NB4 (cell line): ENCODE measurements at regions not wholly inside any gene's neighbourhood (a gene's known extent, or its start where the extent isn't known, plus 50 kb on each side); places are given as distances from the start of the nearest gene placed in this dataset.

Source experiments
- DNase-seq: peaks from one replicate; pipeline ENCODE4 v3.0.0; 2010; ENCODE audit warnings: low read depth
- H3K4me3 ChIP-seq: one replicate; pipeline ENCODE4 v1.5.1; 2011; ENCODE audit warnings: mild to moderate bottlenecking, low read depth, low read length, moderate library complexity
- CTCF ChIP-seq: IDR thresholded peaks from one replicate; pipeline ENCODE4 v1.5.1; 2012; ENCODE audit warnings: low read depth, low read length
- MAX ChIP-seq: IDR thresholded peaks from 2 replicates; pipeline ENCODE4 v1.6.1; 2011; ENCODE audit warnings: low read depth, low read length
- MYC ChIP-seq: IDR thresholded peaks from 2 replicates; pipeline ENCODE4 v1.6.1; 2011; ENCODE audit warnings: low read depth, low read length
- POLR2A ChIP-seq: IDR thresholded peaks from 2 replicates; pipeline ENCODE4 v1.6.1; 2011; ENCODE audit warnings: mild to moderate bottlenecking; ENCODE audit not compliant: insufficient read length; ENCODE audit errors: extremely low read depth

GRCh38 chr13:90121784-90122183 lies 1225.7 kb upstream of the MIR17HG start:
- no peak overlapping the region for H3K4me3 ChIP-seq
- TF ChIP-seq CTCF (no peak), POLR2A (no peak), MAX (no peak), MYC (no peak)
- DNase-seq, result no peak

- no peak overlapping the region for H3K4me3 ChIP-seq
- TF ChIP-seq POLR2A, result no peak
- no peak for TF ChIP-seq MAX
- no peak for TF ChIP-seq CTCF
- TF ChIP-seq MYC, result no peak
- no peak for DNase-seq
These were observed 1225.0 kb upstream of the MIR17HG start for GRCh38 chr13:90122531-90122930.

- TF ChIP-seq POLR2A, result no peak
- TF ChIP-seq MAX, result no peak
- no peak for TF ChIP-seq CTCF
- no peak for DNase-seq
- no peak overlapping the region for H3K4me3 ChIP-seq
These were observed 1211.9 kb upstream of the MIR17HG start for GRCh38 chr13:90135558-90135957.

- H3K4me3 ChIP-seq, result no peak overlapping the region
- no peak for DNase-seq
- TF ChIP-seq MAX, result no peak
- TF ChIP-seq MYC, result no peak
- TF ChIP-seq POLR2A, result no peak
- no peak for TF ChIP-seq CTCF
These were observed 1205.2 kb upstream of the MIR17HG start for GRCh38 chr13:90142251-90142650.

- no peak for DNase-seq
- no peak overlapping the region for H3K4me3 ChIP-seq
- TF ChIP-seq MAX, result no peak
- no peak for TF ChIP-seq MYC
- no peak for TF ChIP-seq CTCF
- no peak for TF ChIP-seq POLR2A
These were observed 1193.1 kb upstream of the MIR17HG start for GRCh38 chr13:90154311-90154960.

- no peak overlapping the region for H3K4me3 ChIP-seq
- DNase-seq, result no peak
- no peak for TF ChIP-seq CTCF
- no peak for TF ChIP-seq MYC
- TF ChIP-seq POLR2A, result no peak
- no peak for TF ChIP-seq MAX
These were observed 1191.1 kb upstream of the MIR17HG start for GRCh38 chr13:90156390-90156789.
